Common myeloid progenitor, CD34-positive (primary cell): ENCODE measurements at regions not wholly inside any gene's neighbourhood (a gene's known extent, or its start where the extent isn't known, plus 50 kb on each side); places are given as distances from the start of the nearest gene placed in this dataset.

Experiments used
- CTCF ChIA-PET: fragments of 350-600 bp; sonication (Branson Sonifier 250); formaldehyde crosslinking; loops from one replicate; lab custom pipeline; 2021; ENCODE audit warnings: antibody characterized with exemption; lab: Charles Lee
- POLR2A ChIA-PET: fragments of 350-600 bp; sonication (Branson Sonifier 250); formaldehyde crosslinking; loops from one replicate; lab custom pipeline; 2021; ENCODE audit warnings: antibody characterized with exemption; lab: Charles Lee
- DNase-seq, 3 donors: peaks; one replicate each; pipeline versions ENCODE4 v3.0.0 to v3.0.0-alpha.2; 2013
- H3K27ac ChIP-seq, 2 experiments: 1 replicate in 1 of 2; 2 replicates in 1 of 2; pipeline ENCODE4 v1.7.0; 2013; ENCODE audit warnings: inconsistent platforms in 2 of 2, low read length in 2 of 2, mild to moderate bottlenecking in 2 of 2, low read depth in 1 of 2, moderate library complexity in 1 of 2; ENCODE audit not compliant: severe bottlenecking in 2 of 2, insufficient read depth in 1 of 2, poor library complexity in 1 of 2
- H3K27me3 ChIP-seq, 5 experiments: replicated peaks in 2 of 5; 1 replicate in 3 of 5; 2 replicates in 2 of 5; pipeline versions ENCODE4 v1.6.1 to v1.7.0; 2013; ENCODE audit warnings: low read length in 4 of 5, mild to moderate bottlenecking in 2 of 5, moderate library complexity in 2 of 5, inconsistent platforms in 1 of 5; ENCODE audit not compliant: insufficient read depth in 5 of 5, control insufficient read depth in 4 of 5
- H3K36me3 ChIP-seq, 4 experiments: 1 replicate in 2 of 4; 2 replicates in 2 of 4; pipeline versions ENCODE4 v1.6.1 to v1.7.0; 2013; ENCODE audit warnings: low read length in 3 of 4, control low read depth in 1 of 4, mild to moderate bottlenecking in 1 of 4; ENCODE audit not compliant: control insufficient read depth in 4 of 4, insufficient read depth in 4 of 4
- H3K4me1 ChIP-seq, 4 experiments: 1 replicate in 3 of 4; 2 replicates in 1 of 4; pipeline versions ENCODE4 v1.6.1 to v1.7.1; 2013; ENCODE audit warnings: low read length in 3 of 4, mild to moderate bottlenecking in 3 of 4, control low read depth in 1 of 4, inconsistent platforms in 1 of 4, moderate library complexity in 1 of 4; ENCODE audit not compliant: control insufficient read depth in 4 of 4, insufficient read depth in 4 of 4; ENCODE audit errors: control extremely low read depth in 1 of 4
- H3K4me3 ChIP-seq, 7 experiments: 1 replicate in 4 of 7; 2 replicates in 3 of 7; pipeline versions ENCODE4 v1.5.1 to v1.7.0; 2013; ENCODE audit warnings: mild to moderate bottlenecking in 7 of 7, low read length in 6 of 7, moderate library complexity in 6 of 7, inconsistent platforms in 2 of 7, low read depth in 2 of 7, control low read depth in 1 of 7; ENCODE audit not compliant: insufficient read depth in 4 of 7, control insufficient read depth in 1 of 7; ENCODE audit errors: extremely low read depth in 1 of 7
- H3K9me3 ChIP-seq, 5 experiments: 1 replicate in 4 of 5; 2 replicates in 1 of 5; pipeline versions ENCODE4 v1.6.1 to v1.7.1; 2013; ENCODE audit warnings: low read length in 4 of 5, mild to moderate bottlenecking in 2 of 5, inconsistent platforms in 1 of 5, low read depth in 1 of 5, moderate library complexity in 1 of 5; ENCODE audit not compliant: control insufficient read depth in 4 of 5, insufficient read depth in 2 of 5; ENCODE audit errors: control extremely low read depth in 1 of 5
- WGBS: methylation state at CpG from one replicate; pipeline ENCODE4 v1.1.5; 2013; ENCODE audit not compliant: insufficient coverage; 5-methylcytosine and 5-hydroxymethylcytosine counted together

GRCh38 chr20:7199861-7200260 lies 432.4 kb downstream of the BMP2 start:
- WGBS: no CpG with 5 or more reads among the region's 2 CpGs
- H3K27ac ChIP-seq: no peak overlapping the region
- DNase-seq: no peak
- POLR2A ChIA-PET: no interaction called here
- H3K9me3 ChIP-seq: no peaks in the 10 kb centered on the region
- H3K4me3 ChIP-seq: no peak overlapping the region
- CTCF ChIA-PET: no interaction called here
- no peaks in the 10 kb centered on the region for H3K36me3 ChIP-seq
- no peaks in the 10 kb centered on the region for H3K4me1 ChIP-seq
- H3K27me3 ChIP-seq: no peaks in the 10 kb centered on the region

GRCh38 chr20:7207186-7207798 lies 439.8 kb downstream of the BMP2 start:
- Histone ChIP-seq H3K4me1 (no peaks in the 10 kb centered on the region), H3K36me3 (no peaks in the 10 kb centered on the region), H3K4me3 (no peak overlapping the region), H3K9me3 (peaks cover 0 to 2% (median 0%) of the 10 kb centered on the region in 5 experiments), H3K27me3 (no peaks in the 10 kb centered on the region), H3K27ac (no peak overlapping the region)
- CTCF ChIA-PET: no interaction called here
- no peak for DNase-seq
- POLR2A ChIA-PET: no interaction called here
- 92% methylated on average over 5 of the region's 6 CpGs for WGBS

GRCh38 chr20:7210910-7211309 lies 443.4 kb downstream of the BMP2 start:
- 93% methylated on average over 2 of the region's 4 CpGs for WGBS
- POLR2A ChIA-PET: no interaction called here
- CTCF ChIA-PET: no interaction called here

GRCh38 chr20:7214081-7214740 lies 446.7 kb downstream of the BMP2 start:
- Histone ChIP-seq H3K4me3 (no peak overlapping the region), H3K36me3 (no peaks in the 10 kb centered on the region), H3K9me3 (no peaks in the 10 kb centered on the region), H3K27me3 (peaks cover 0 to 3% (median 0%) of the 10 kb centered on the region in 5 experiments), H3K4me1 (no peaks in the 10 kb centered on the region), H3K27ac (no peak overlapping the region)
- ChIA-PET POLR2A (no interaction called here), CTCF (no interaction called here)
- 96% methylated on average over 3 of the region's 3 CpGs for WGBS
- no peak for DNase-seq

More at GRCh38 chr20:7210910-7211309, 443.4 kb downstream of the BMP2 start:
- Histone ChIP-seq H3K27me3 (no peaks in the 10 kb centered on the region), H3K4me3 (no peak overlapping the region), H3K9me3 (peaks cover 0 to 2% (median 0%) of the 10 kb centered on the region in 5 experiments), H3K36me3 (no peaks in the 10 kb centered on the region), H3K4me1 (no peaks in the 10 kb centered on the region), H3K27ac (no peak overlapping the region)
- DNase-seq: no peak

- ChIA-PET CTCF (interaction anchor here (1.1 kb wide), 1 partner anchor 15 kb away, joined by 3 read pairs; no protein-coding TSS in a partner anchor), POLR2A (no interaction called here)
- Histone ChIP-seq H3K9me3 (no peaks in the 10 kb centered on the region), H3K4me1 (no peaks in the 10 kb centered on the region), H3K27me3 (peaks cover 0 to 3% (median 0%) of the 10 kb centered on the region in 5 experiments), H3K27ac (no peak overlapping the region), H3K36me3 (no peaks in the 10 kb centered on the region), H3K4me3 (no peak overlapping the region)
- 100% methylated on average over 1 of the region's 1 CpG for WGBS
- DNase-seq: no peak
These were observed 450.1 kb downstream of the BMP2 start for GRCh38 chr20:7217606-7218005.

GRCh38 chr20:7220755-7221154 lies 453.3 kb downstream of the BMP2 start:
- Histone ChIP-seq H3K4me3 (no peak overlapping the region), H3K9me3 (peaks cover 0 to 4% (median 0%) of the 10 kb centered on the region in 5 experiments), H3K27ac (no peak overlapping the region), H3K36me3 (no peaks in the 10 kb centered on the region), H3K27me3 (peaks cover 0 to 3% (median 0%) of the 10 kb centered on the region in 5 experiments), H3K4me1 (no peaks in the 10 kb centered on the region)
- CTCF ChIA-PET: interaction anchor here (0.7 kb wide), 1 partner anchor 12 kb away, joined by 3 read pairs; no protein-coding TSS in a partner anchor
- no peak for DNase-seq
- 86% methylated on average over 1 of the region's 1 CpG for WGBS
- POLR2A ChIA-PET: no interaction called here

- Histone ChIP-seq H3K9me3 (peaks cover 0 to 4% (median 0%) of the 10 kb centered on the region in 5 experiments), H3K4me1 (no peaks in the 10 kb centered on the region), H3K27me3 (no peaks in the 10 kb centered on the region), H3K27ac (no peak overlapping the region), H3K36me3 (no peaks in the 10 kb centered on the region), H3K4me3 (no peak overlapping the region)
- POLR2A ChIA-PET: interaction anchor here (0.7 kb wide), 1 partner anchor 769 kb away, joined by 3 read pairs; no protein-coding TSS in a partner anchor
- WGBS: no CpG with 5 or more reads among the region's 2 CpGs
- no peak for DNase-seq
- CTCF ChIA-PET: no interaction called here
These were observed 458.7 kb downstream of the BMP2 start for GRCh38 chr20:7226156-7226555.
